Panc1 (cell line): ENCODE measurements at regions not wholly inside any gene's neighbourhood (a gene's known extent, or its start where the extent isn't known, plus 50 kb on each side); places are given as distances from the start of the nearest gene placed in this dataset.

ENCODE experiments used
- ATAC-seq: fragments of 200-7000 bp; cut with Tn5 transposase; 2 replicates; pipeline ENCODE4 v1.9.1; 2020; ENCODE audit warnings: mild to moderate bottlenecking, moderate library complexity
- BruUV-seq: library from RNA; stranded (reverse); fragments of 400-500 nt; replicated peaks from 2 replicates; lab custom pipeline; 2021; lab: Mats Ljungman, UMichigan
- CTCF ChIA-PET: fragments of 300-600 bp; sonication (Branson Sonifier 250); formaldehyde crosslinking; loops from one replicate; lab custom pipeline; 2022; ENCODE audit warnings: antibody characterized with exemption; lab: Charles Lee
- POLR2A ChIA-PET: fragments of 300-600 bp; sonication (Branson Sonifier 250); formaldehyde crosslinking; loops from one replicate; lab custom pipeline; 2022; ENCODE audit warnings: antibody characterized with exemption; lab: Charles Lee
- DNase-seq: peaks from one replicate; pipeline ENCODE4 v3.0.0-alpha.2; 2010; ENCODE audit warnings: low read depth, low spot score
- H3K27ac ChIP-seq: 2 replicates; pipeline ENCODE4 v1.5.1; 2011; ENCODE audit warnings: mild to moderate bottlenecking, low read length, inconsistent platforms
- H3K27me3 ChIP-seq: fragments of 200-500 bp; sonication (Bioruptor generic); 2 replicates; pipeline ENCODE4 v1.6.0; 2014; ENCODE audit warnings: low read length, inconsistent platforms; ENCODE audit not compliant: control insufficient read depth, insufficient read depth
- H3K36me3 ChIP-seq: fragments of 200-500 bp; sonication (Bioruptor generic); 2 replicates; pipeline ENCODE4 v1.5.1; 2014; ENCODE audit warnings: inconsistent platforms, mild to moderate bottlenecking, low read length, moderate library complexity; ENCODE audit not compliant: control insufficient read depth, insufficient read depth
- H3K4me1 ChIP-seq: 2 replicates; pipeline ENCODE4 v1.5.1; 2011; ENCODE audit warnings: inconsistent platforms, mild to moderate bottlenecking, low read length, moderate library complexity; ENCODE audit not compliant: control insufficient read depth, insufficient read depth
- H3K4me3 ChIP-seq, 2 experiments: 2 replicates each; pipeline ENCODE4 v1.5.1; 2011 to 2012; ENCODE audit warnings: low read depth in 2 of 2, low read length in 2 of 2, mild to moderate bottlenecking in 2 of 2, inconsistent platforms in 1 of 2, moderate library complexity in 1 of 2
- H3K9me3 ChIP-seq: fragments of 200-500 bp; sonication (Bioruptor generic); 2 replicates; pipeline ENCODE4 v1.5.1; 2014; ENCODE audit warnings: low read depth, mild to moderate bottlenecking, inconsistent platforms, low read length, moderate library complexity; ENCODE audit not compliant: control insufficient read depth, insufficient read depth
- CTCF ChIP-seq: fragments of 450-650 bp; IDR thresholded peaks from 2 replicates; pipeline ENCODE4 v1.5.1; 2017; ENCODE audit warnings: mild to moderate bottlenecking
- POLR2AphosphoS5 ChIP-seq: IDR thresholded peaks from 2 replicates; pipeline ENCODE4 v1.6.1; 2012; ENCODE audit warnings: mild to moderate bottlenecking, low read depth, low read length, moderate library complexity
- REST ChIP-seq, 2 experiments: IDR thresholded peaks; 2 replicates each; pipeline ENCODE4 v1.6.1; 2011 to 2012; ENCODE audit warnings: low read depth in 2 of 2, control low read depth in 1 of 2, low read length in 1 of 2, mild to moderate bottlenecking in 1 of 2, moderate library complexity in 1 of 2; ENCODE audit not compliant: insufficient read depth in 1 of 2
- SIN3A ChIP-seq: IDR thresholded peaks from 2 replicates; pipeline ENCODE4 v1.6.1; 2012; ENCODE audit warnings: low read depth, mild to moderate bottlenecking, low read length, moderate library complexity, borderline replicate concordance; ENCODE audit not compliant: insufficient read depth
- TCF7L2 ChIP-seq: IDR thresholded peaks from 2 replicates; pipeline ENCODE4 v1.6.1; 2011; ENCODE audit warnings: mild to moderate bottlenecking, low read depth, low read length, inconsistent platforms
- in situ Hi-C: cut with HindIII; loops from 2 replicates; pipeline ENCODE4 v1.10.0; 2016; ENCODE audit warnings: low sequenced_read_pairs, low pct_unique_long_range_greater_than_20kb
- intact Hi-C: fragments of 100-400 bp; cut with micrococcal nuclease; formaldehyde crosslinking; loops from one replicate; pipeline ENCODE4 v1.10.0; 2022; ENCODE audit not compliant: unreplicated experiment

DNA sequence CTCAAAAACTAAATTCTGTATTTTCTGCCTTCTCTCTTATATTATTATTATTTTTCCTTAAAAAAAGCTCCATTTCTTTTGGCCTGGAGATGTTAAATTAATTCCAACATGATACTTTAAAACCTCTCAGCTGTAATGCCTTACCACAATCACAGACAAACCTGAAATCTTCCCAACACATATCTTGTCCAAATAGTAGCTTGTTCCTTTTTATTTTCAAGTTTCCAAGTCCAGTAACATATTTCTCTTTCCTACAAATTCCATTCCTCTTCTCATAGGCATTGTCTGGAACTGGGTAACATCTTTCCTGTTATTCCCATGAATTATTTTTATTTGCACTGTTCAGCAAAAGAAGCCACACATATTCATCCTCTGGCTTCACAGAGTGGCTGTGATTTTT lies 137.0 kb downstream of the SLITRK6 start:
- H3K36me3 ChIP-seq: no peaks in the 10 kb centered on the region; the same call in 1 of the 2 replicates
- in situ Hi-C loops (no loop called here), intact Hi-C loops (no loop called here)
- ChIA-PET CTCF (no interaction called here), POLR2A (no interaction called here)
- no peak for DNase-seq
- no peak overlapping the region for H3K4me3 ChIP-seq
- no peaks in the 10 kb centered on the region for H3K4me1 ChIP-seq
- TF ChIP-seq REST (IDR thresholded peaks at IDR 0.05; ENCODE audit: insufficient read depth in 1 of 2, low read depth in 2 of 2, low read length in 1 of 2): no peak
- TF ChIP-seq SIN3A: no peak
- TF ChIP-seq CTCF: no peak
- TF ChIP-seq POLR2AphosphoS5: no peak
- TF ChIP-seq TCF7L2: no peak
- no peaks in the 10 kb centered on the region for H3K9me3 ChIP-seq
- no TSS peak for BruUV-seq
- H3K27me3 ChIP-seq: no peaks in the 10 kb centered on the region
- ATAC-seq: no peak
- H3K27ac ChIP-seq: no peak overlapping the region

- no peak for TF ChIP-seq SIN3A
- no peak for TF ChIP-seq TCF7L2
- no peak for TF ChIP-seq POLR2AphosphoS5
- TF ChIP-seq REST (IDR thresholded peaks at IDR 0.05; ENCODE audit: insufficient read depth in 1 of 2, low read depth in 2 of 2, low read length in 1 of 2): no peak
- TF ChIP-seq CTCF: no peak
- no peaks in the 10 kb centered on the region for H3K4me1 ChIP-seq
- POLR2A ChIA-PET: no interaction called here
- no TSS peak for BruUV-seq
- ATAC-seq (no peak), DNase-seq (no peak)
- no peaks in the 10 kb centered on the region for H3K27me3 ChIP-seq
- H3K4me3 ChIP-seq: no peak overlapping the region
- H3K27ac ChIP-seq: no peak overlapping the region
- CTCF ChIA-PET: no interaction called here
- in situ Hi-C loops (no loop called here), intact Hi-C loops (no loop called here)
- H3K9me3 ChIP-seq: no peaks in the 10 kb centered on the region
- H3K36me3 ChIP-seq: no peaks in the 10 kb centered on the region; the same call in 1 of the 2 replicates
Observed at GRCh38 chr13:85661675-85662074, 137.5 kb downstream of the SLITRK6 start.
